H7 (cell line): ENCODE measurements at regions not wholly inside any gene's neighbourhood (a gene's known extent, or its start where the extent isn't known, plus 50 kb on each side); places are given as distances from the start of the nearest gene placed in this dataset.
"Not testable (repeated sequence)": the region's sequence is repeated elsewhere in the genome, so short reads cannot be mapped to it uniquely, and the experiment has no call there.

Experiments used
- DNase-seq: peaks from one replicate; pipeline ENCODE4 v3.0.0; 2012
- H3K27me3 ChIP-seq: 2 replicates; pipeline ENCODE4 v1.6.0; 2011; ENCODE audit warnings: mild to moderate bottlenecking, low read length; ENCODE audit not compliant: control insufficient read depth, insufficient read depth
- H3K36me3 ChIP-seq: replicated peaks from 2 replicates; pipeline ENCODE4 v1.5.1; 2011; ENCODE audit warnings: low read length; ENCODE audit not compliant: control insufficient read depth, insufficient read depth
- H3K4me3 ChIP-seq: 2 replicates; pipeline ENCODE4 v1.5.1; 2011; ENCODE audit warnings: low read depth, mild to moderate bottlenecking, control low read depth, low read length, moderate library complexity; ENCODE audit not compliant: insufficient read depth

- Histone ChIP-seq H3K27me3 (peaks cover 2% of the 10 kb centered on the region; the same call in 1 of the 2 replicates), H3K4me3 (no peak overlapping the region), H3K36me3 (no peaks in the 10 kb centered on the region)
- DNase-seq, result no peak
Observed at GRCh38 chr4:89514811-89515210, 207.2 kb upstream of the GPRIN3 start.

GRCh38 chr4:89511776-89512175, 204.2 kb upstream of the GPRIN3 start:
- Histone ChIP-seq H3K36me3 (no peaks in the 10 kb centered on the region), H3K4me3 (no peak overlapping the region), H3K27me3 (peaks cover 2% of the 10 kb centered on the region; the same call in 1 of the 2 replicates)
- DNase-seq, result no peak

GRCh38 chr4:89509708-89510281, 202.2 kb upstream of the GPRIN3 start:
- Histone ChIP-seq H3K36me3 (no peaks in the 10 kb centered on the region), H3K27me3 (no peaks in the 10 kb centered on the region; the same call in 1 of the 2 replicates), H3K4me3 (no peak overlapping the region)
- DNase-seq, result no peak

GRCh38 chr4:89506866-89507491, 199.4 kb upstream of the GPRIN3 start:
- no peaks in the 10 kb centered on the region for H3K36me3 ChIP-seq
- no peak overlapping the region for H3K4me3 ChIP-seq
- no peak for DNase-seq
- no peaks in the 10 kb centered on the region for H3K27me3 ChIP-seq

- Histone ChIP-seq H3K27me3 (no peaks in the 10 kb centered on the region), H3K4me3 (no peak overlapping the region), H3K36me3 (no peaks in the 10 kb centered on the region)
- DNase-seq, result no peak
Observed at GRCh38 chr4:89502581-89502980, 195.0 kb upstream of the GPRIN3 start.

- DNase-seq, result no peak
- Histone ChIP-seq H3K27me3 (no peaks in the 10 kb centered on the region), H3K36me3 (no peaks in the 10 kb centered on the region), H3K4me3 (no peak overlapping the region)
Observed at GRCh38 chr4:89497517-89498308, 190.1 kb upstream of the GPRIN3 start.

- Histone ChIP-seq H3K4me3 (no peak overlapping the region), H3K27me3 (no peaks in the 10 kb centered on the region), H3K36me3 (no peaks in the 10 kb centered on the region)
- DNase-seq, result no peak
Observed at GRCh38 chr4:89496851-89497250, 189.3 kb upstream of the GPRIN3 start.

- Histone ChIP-seq H3K36me3 (no peaks in the 10 kb centered on the region), H3K4me3 (no peak overlapping the region), H3K27me3 (no peaks in the 10 kb centered on the region)
- DNase-seq, result no peak
Observed at GRCh38 chr4:89493367-89493766, 185.8 kb upstream of the GPRIN3 start.

- DNase-seq, result no peak
- H3K36me3 ChIP-seq, result no peaks in the 10 kb centered on the region
- H3K27me3 ChIP-seq, result no peaks in the 10 kb centered on the region
- no peak overlapping the region for H3K4me3 ChIP-seq
Observed at GRCh38 chr4:89492581-89493071, 185.0 kb upstream of the GPRIN3 start.

GRCh38 chr4:89491761-89492160, 184.2 kb upstream of the GPRIN3 start:
- Histone ChIP-seq H3K4me3 (no peak overlapping the region), H3K27me3 (no peaks in the 10 kb centered on the region), H3K36me3 (no peaks in the 10 kb centered on the region)
- peak; percentile 38 for DNase-seq

- DNase-seq, H3K36me3 ChIP-seq, H3K27me3 ChIP-seq, H3K4me3 ChIP-seq: not testable (repeated sequence)
Observed at GRCh38 chr4:89489921-89490431, 182.4 kb upstream of the GPRIN3 start.

- no peaks in the 10 kb centered on the region for H3K36me3 ChIP-seq
- no peaks in the 10 kb centered on the region for H3K27me3 ChIP-seq
- peak; percentile 30 for DNase-seq
- no peak overlapping the region for H3K4me3 ChIP-seq
Observed at GRCh38 chr4:89489338-89489771, 181.8 kb upstream of the GPRIN3 start.

- H3K27me3 ChIP-seq, result no peaks in the 10 kb centered on the region
- no peak for DNase-seq
- no peak overlapping the region for H3K4me3 ChIP-seq
- H3K36me3 ChIP-seq, result no peaks in the 10 kb centered on the region
Observed at GRCh38 chr4:89488736-89489135, 181.1 kb upstream of the GPRIN3 start.

GRCh38 chr4:89486673-89487072, 179.1 kb upstream of the GPRIN3 start:
- no peak for DNase-seq
- Histone ChIP-seq H3K4me3 (no peak overlapping the region), H3K27me3 (no peaks in the 10 kb centered on the region), H3K36me3 (no peaks in the 10 kb centered on the region)

GRCh38 chr4:89486042-89486441, 178.4 kb upstream of the GPRIN3 start:
- H3K27me3 ChIP-seq, result no peaks in the 10 kb centered on the region
- H3K36me3 ChIP-seq, result no peaks in the 10 kb centered on the region
- no peak for DNase-seq
- no peak overlapping the region for H3K4me3 ChIP-seq
